Lung microvascular endothelial cell (primary cell): ENCODE measurements at regions not wholly inside any gene's neighbourhood (a gene's known extent, or its start where the extent isn't known, plus 50 kb on each side); places are given as distances from the start of the nearest gene placed in this dataset.
"Not testable (repeated sequence)": the region's sequence is repeated elsewhere in the genome, so short reads cannot be mapped to it uniquely, and the experiment has no call there.

ENCODE experiments used
- DNase-seq, 2 donors: peaks; one replicate each; pipeline versions ENCODE4 v3.0.0 to v3.0.0-alpha.2; 2010; ENCODE audit warnings: low read depth in 2 of 2

DNA sequence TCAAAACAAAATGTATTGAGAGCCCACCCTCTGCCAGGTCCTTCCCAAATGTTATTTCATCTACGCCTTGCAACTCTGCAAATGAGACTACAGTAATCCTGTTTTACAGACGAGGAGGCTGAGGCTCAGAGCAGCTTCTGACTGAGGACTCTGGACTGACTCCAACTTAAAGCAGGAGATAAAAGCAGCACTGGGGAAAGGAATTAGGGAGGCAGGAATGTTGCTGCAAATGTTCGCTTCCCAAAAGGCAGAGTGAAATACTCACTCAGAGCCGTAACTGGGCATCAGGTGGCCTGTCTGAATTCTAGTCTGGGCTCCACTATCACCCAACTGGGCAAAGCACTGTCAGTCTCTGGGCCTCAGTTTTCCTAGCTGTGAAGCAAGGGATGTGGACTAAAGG, 94.7 kb upstream of the SRD5A3 start:
- DNase-seq: peak in 1 of 2 donors; percentile 13

DNA sequence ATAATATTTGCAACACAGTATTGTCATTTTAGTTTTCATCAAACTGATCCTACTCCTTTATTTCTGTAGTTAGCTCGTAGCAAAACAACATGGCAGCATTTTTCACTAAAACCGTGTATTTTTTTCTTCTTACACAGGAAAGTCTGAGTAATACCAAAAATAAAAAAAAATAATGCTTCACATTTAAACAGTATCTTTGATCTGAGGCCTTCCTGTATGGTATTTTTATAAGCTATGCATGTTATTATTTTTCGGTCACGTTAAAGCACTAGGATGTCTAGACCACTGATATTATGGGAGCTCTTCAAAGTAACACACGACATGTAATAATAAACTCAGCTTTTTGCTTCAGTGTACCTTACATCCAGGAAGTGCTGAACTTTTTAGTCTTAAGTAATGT, 94.1 kb upstream of the SRD5A3 start:
- peak; percentile 39 to 63 for DNase-seq

DNA sequence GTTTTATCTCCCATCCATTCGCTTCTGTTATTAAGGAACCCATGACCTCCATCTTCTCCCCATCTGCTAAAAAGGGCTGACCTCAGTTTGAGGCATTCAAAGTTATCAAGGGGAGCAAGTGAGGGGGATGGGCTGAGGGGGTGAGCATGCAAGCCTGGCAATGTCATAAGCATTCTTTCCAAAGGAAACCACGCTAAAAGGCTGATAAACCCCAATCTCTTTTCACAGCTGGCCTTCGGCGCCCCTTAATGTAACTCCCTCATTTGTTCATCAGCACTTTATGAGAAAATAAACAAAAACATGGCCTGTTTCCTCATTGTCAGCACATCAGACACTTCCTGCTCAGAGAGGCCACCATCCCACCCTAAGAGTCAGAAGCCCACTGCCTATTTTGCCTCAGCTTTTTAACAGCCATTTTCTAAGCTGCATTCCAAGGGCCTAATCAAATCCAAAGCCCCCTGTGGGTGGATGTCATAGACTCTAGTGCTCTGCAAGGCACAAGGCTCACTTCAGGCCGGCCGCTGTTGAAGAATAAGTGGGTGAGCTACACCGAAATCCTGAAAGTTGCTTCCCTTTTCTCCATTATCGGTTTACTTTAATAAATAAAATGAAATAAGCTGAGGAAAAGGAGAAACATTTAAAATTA, 92.0 kb upstream of the SRD5A3 start:
- DNase-seq: no peak

DNA sequence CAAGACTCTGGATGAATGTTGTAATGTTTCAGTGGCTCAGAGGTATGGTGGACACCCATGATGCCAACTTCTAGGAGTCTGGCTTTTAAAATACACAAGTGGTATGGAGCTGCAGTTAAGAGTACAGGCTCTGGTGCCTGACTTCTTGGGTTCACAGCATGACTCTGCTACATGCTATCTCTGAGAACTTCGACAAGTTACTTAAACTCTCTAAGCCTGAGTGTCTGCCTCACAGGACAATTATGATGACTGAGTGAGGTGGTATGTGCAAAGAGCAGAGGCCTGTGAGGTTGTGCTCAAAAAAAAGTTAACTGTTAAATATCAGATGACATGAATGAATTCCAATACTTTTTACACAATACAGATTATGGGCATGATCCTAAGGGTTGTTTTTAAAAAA, 90.9 kb upstream of the SRD5A3 start:
- DNase-seq: no peak

DNA sequence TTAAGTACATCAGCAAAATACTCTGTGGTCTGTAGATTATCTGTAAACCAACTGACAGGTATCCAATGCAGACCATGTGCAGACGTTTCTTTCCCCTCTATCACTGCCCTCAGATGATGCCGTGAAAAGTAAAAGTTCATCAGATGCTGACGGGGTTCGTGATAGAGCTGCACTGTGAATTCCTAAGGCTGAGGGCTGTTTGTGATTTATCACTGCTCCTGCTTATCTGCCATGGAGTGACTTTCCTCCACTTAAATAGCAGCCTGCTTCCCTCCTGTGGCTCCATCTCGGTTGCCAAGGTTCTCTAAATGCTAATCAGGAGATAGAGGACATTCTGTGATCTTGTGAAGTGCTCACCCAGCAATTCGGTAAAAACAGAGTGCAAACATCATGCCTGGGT, 89.3 kb upstream of the SRD5A3 start:
- DNase-seq: no peak

DNA sequence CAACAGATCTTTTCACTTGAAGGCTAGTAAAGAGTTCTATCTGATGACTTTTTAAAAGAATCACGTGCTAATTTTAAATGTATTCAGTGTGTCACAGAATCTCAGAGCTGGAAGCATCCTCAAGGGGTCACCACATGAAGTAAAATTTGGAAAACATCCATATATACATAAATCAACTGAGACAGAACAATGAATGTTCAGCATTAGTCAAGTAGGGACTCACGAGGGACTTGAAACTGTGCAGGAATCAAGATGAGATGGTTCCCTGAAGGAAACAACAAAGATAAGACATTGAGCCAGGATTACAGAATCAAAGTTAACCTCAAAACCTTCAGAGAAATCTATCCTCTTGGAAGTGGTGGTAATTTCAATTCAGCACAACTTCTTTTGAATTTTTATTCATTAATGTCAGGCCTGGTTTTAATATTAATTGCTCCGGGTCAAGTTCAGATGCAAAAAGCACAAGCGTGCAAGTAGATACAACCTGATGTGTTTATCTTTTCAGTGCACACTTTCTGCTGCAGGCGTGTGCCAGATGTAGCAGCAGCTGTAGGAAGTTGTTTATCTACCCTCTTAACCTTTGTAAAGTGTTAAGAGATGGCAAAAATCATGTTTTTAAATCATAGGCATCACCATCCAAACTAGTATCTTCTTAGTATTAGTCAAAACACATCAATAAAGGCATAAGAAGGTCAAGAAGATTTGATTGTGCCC, 87.7 kb upstream of the SRD5A3 start:
- DNase-seq: peak; percentile 41 to 92

DNA sequence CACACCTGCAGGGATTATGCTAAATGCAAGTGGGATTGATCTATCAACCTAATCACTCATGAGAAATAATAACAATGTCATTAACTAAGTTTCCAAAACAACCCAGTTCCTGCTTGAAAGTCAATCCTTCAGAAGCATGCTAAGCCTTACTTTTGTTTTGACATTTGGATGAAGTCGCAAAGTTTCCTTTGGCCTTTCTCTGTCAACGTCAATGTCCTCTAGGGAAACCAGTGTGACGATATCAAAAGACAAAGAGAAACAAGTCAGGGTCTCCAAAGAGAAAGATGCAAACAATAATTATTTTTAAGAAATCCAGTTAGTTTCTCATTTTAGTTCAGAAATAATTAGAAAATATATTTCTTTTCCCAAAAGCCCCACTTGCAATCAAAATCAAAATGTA, 86.7 kb upstream of the SRD5A3 start:
- no peak for DNase-seq

DNA sequence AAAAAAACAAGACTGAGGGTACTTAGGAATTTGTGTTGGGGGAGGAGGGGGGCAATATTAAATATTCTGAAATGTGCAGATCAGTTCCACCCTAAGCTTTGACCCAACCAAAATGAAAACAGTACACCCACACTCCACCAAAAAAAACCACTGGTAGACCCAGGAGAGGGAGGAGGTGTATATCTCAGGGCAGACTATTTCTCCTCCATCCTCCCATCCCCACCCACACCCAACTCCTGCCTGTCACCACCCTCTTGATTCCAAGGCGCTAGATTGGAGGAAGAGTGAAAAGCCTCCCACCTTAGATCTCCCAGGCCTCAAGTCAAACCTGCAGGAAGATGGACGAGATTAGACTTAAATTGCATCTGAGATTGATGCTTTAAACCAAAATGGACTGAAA, 76.6 kb upstream of the SRD5A3 start:
- DNase-seq: no peak

DNA sequence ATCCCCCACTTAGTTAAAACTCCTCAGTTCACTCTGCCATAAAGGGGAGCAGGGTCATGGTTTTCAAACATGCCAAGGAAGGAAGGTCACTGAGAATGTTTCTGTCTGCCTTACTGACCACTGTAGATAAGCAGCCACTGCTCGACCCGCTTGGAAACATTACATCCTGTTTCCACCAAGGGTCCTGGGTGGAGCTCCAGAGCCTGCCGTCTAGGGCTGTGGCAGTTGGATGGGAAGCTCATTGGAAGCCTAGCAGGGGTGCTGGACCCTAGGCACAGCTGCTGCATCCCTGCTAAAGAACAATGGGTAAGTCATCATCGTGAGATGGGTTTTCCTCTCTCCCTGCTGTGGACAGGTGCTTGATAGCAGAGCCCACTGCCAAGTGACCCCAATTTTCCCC, 76.0 kb upstream of the SRD5A3 start:
- peak; percentile 88 to 97 for DNase-seq

DNA sequence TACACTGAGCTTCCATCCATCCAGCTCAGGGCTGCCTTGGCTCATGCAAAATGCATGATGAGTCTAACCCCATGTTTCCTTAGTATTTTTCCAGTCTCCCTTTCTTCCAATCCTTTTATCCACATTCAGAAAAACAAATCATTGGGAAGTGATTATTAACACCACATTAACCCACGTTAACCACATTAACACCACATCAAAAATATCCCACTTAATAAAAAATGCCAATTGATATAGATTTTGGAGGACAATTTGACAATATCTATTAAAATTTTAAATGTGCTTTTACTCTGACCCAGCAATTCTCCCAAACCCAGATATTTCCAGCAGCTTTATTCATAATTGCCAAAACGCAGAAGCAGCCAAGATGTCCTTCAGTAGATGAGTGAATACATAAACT, 75.6 kb upstream of the SRD5A3 start:
- no peak for DNase-seq

DNA sequence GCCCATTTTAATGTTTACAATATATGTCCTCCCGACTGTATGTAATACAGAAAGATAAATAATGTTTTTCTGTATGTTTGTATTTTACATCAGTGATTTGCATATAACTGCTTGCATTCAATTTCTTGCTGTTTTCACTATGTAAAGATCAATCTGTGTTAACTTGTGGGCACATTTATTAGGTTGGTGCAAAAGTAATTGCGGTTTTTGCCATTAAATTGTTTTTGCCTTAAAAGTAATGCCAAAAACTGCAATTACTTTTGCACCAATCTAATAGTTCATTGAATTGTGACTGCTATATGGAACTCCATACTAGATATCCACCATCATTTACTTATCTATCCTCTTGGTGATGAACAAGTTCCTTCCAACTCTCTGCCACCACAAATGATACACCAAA, 73.9 kb upstream of the SRD5A3 start:
- DNase-seq: no peak

DNA sequence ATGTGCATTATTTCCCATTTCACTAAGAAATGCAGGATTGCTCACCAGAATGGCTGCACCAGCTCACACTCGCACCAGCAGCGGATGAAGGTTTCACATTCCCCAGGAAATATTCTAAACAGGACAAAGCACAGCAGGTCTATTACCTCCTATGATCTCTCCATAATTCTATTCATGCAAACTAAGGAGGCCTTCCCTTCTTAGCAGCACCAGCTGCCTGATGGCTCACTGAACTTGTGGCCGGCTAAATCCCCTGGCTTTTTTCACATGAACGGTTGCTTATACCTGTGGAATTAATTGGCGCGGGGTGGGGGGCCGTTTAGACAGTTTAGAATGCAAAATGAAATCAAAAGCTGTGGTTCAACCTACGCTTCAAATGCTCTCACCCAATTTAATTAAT, 73.5 kb upstream of the SRD5A3 start:
- no peak for DNase-seq

DNA sequence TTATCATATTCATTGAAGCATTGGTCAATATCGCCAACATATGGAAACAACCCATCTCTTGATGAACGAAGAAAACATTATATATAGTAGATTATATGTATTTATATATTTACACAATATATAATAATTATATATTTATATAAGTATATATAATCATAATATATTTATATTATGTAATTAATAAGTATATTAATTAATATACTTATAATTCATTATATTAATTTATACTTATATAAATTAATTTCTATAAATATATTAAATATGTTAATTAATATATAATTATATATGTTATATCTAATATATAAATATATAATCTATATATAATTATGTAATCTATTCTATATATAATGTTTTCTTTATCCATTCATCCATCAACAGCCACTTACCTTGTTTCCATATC, 69.0 kb upstream of the SRD5A3 start:
- DNase-seq: no peak

DNA sequence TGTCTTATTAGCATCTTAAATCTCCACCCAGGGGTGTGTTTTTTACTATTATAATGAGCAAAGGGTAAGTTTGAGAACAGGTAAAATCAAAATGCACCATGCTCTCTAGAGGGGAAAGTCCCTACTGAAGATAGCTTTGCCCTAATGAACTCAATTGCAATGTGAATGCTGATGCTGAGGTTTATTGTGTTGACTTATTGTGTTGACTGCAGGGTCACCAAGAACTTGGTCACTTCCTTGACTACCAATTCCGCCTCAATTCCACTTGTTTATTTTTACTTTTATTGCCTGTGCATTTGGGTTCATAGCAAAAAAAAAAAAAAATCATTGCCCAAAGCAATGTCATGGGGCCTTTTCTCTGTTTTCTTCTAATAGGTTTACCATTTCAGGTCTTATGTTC, 67.7 kb upstream of the SRD5A3 start:
- peak in 1 of 2 donors; percentile 85 for DNase-seq

DNA sequence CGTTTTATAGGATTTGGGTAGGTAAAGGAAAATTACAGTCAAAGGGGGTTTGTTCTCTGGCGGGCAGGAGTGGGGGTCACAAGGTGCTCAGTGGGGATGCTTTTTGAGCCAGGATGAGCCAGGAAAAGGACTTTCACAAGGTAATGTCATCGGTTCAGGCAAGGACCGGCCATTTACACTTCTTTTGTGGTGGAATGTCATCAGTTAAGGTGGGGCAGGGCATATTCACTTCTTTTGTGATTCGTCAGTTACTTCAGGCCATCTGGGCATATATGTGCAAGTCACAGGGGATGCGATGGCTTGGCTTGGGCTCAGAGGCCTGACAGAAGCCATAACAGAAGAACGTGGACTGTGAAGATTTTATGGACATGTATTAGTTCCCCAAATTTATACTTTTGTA, 65.6 kb upstream of the SRD5A3 start:
- DNase-seq: not testable (repeated sequence)

DNA sequence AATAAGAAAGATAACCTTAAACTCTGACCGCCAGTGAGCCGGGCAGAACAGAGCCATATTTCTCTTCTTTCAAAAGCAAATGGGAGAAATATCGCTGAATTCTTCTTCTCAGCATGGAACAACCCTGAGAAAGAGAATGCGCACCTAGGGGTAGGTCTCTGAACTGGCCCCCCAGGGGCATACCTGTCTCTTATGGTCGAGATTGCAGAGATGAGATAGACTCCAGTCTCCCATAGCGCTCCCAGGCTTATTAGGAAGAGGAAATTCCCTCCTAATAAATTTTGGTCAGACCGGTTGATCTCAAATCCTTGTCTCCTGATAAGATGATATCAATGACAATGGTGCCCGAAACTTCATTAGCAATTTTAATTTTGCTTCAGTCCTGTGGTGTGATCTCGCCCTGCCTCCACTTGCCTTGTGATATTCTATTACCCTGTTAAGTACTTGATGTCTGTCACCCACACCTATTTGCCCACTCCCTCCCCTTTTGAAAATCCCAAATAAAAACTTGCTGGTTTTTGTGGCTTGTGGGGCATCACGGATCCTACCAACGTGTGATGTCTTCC, 64.8 kb upstream of the SRD5A3 start:
- not testable (repeated sequence) for DNase-seq

DNA sequence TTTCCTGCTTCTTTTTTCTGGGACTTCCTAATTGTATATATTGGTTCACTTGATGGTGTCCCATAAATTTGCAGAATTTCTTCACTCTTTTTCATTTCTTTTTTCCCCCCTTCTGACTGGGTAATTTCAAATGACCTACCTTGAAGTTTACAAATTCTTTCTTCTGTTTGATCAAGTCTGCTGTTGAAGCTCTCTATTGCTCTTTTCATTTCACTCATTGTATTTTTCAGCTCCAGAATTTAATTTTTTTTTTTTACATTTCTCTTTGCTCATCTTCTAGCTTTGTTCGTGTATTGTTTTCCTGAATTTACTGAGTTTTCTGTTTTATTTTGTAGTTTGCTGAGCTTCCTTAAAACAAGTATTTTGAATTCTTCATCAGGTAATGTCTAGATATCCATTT, 61.7 kb upstream of the SRD5A3 start:
- DNase-seq: no peak

DNA sequence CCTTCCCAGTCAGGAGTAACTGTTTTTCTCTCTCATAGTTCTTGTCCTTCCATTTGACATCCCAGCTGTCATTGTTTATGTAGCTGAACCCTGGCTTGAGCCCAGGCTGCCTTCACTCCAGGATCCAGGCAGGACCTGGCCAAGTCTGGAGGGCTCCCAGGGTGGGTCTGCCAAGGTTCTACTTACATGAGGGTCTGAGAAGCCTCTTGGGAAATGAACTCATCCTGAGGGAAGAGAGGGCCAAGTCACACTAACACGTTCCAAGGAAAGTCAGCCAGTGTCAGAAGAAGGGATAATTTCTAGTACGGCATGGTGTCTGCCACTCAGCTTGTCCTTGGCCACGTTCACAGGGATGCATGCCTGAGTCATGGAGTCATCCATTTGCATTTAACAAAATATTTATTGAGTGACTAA, 54.8 kb upstream of the SRD5A3 start:
- peak in 1 of 2 donors; percentile 28 for DNase-seq

DNA sequence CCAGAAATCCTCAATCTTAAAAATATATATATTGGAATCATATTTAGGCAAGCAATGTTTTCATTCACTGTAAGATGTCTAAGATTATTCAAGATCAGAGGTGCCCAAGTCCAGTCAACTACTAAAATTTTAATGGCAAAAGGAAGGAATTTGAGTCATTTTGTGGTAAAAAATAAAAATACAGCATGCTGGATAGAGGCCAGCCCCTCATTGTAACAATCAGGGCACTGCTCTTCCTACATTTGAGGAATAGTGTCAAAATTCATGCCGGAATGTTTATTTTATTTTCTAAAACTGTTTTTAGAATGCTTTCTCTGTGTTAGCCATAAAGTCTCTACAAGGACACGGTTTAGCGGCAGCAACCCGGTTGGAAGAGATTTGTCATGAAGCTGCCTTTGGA, 49.9 kb upstream of the SRD5A3 start:
- DNase-seq: peak; percentile 27 to 73
